ENCODE measurements at regions not wholly inside any gene's neighbourhood (a gene's known extent, or its start where the extent isn't known, plus 50 kb on each side); places are given as distances from the start of the nearest gene placed in this dataset.

- no peaks in the 10 kb centered on the region for H3K36me3 ChIP-seq (ENCODE audit: control insufficient read depth in 4 of 4, insufficient read depth in 4 of 4, low read length in 4 of 4)
- H3K9ac ChIP-seq (ENCODE audit: insufficient read depth in 1 of 2, low read length in 2 of 2), result peak overlapping the region in 1 of 2 donors; percentile 9
- H3K27me3 ChIP-seq (ENCODE audit: control insufficient read depth in 3 of 3, insufficient read depth in 3 of 3, low read length in 2 of 3), result no peaks in the 10 kb centered on the region
- peaks cover 0 to 4% (median 0%) of the 10 kb centered on the region in 4 donors for H3K9me3 ChIP-seq (ENCODE audit: control insufficient read depth in 4 of 4, insufficient read depth in 3 of 4, low read length in 3 of 4)
- 79 to 84% methylated on average over 1 of the region's 1 CpG for WGBS, 2 donors
- peaks cover 0 to 19% (median 0%) of the 10 kb centered on the region in 5 donors for H3K4me1 ChIP-seq (ENCODE audit: control insufficient read depth in 5 of 5, insufficient read depth in 5 of 5, low read length in 5 of 5)
- H3K27ac ChIP-seq (ENCODE audit: low read depth in 1 of 2, low read length in 1 of 2), result no peak overlapping the region
- ATAC-seq (ENCODE audit: insufficient read depth, low FRiP score) (no peak), DNase-seq (no peak)
- no peak overlapping the region for H3K4me3 ChIP-seq
- no peak for TF ChIP-seq CTCF (IDR thresholded peaks at IDR 0.05; ENCODE audit: control extremely low read depth, extremely low read depth)
These were observed 203.5 kb downstream of the FAT4 start for GRCh38 chr4:125518281-125518680.

- Histone ChIP-seq H3K27ac (ENCODE audit: low read depth in 1 of 2, low read length in 1 of 2) (no peak overlapping the region), H3K4me3 (no peak overlapping the region), H3K36me3 (ENCODE audit: control insufficient read depth in 4 of 4, insufficient read depth in 4 of 4, low read length in 4 of 4) (no peaks in the 10 kb centered on the region), H3K9me3 (ENCODE audit: control insufficient read depth in 4 of 4, insufficient read depth in 3 of 4, low read length in 3 of 4) (peaks cover 0 to 4% (median 0%) of the 10 kb centered on the region in 4 donors), H3K9ac (ENCODE audit: insufficient read depth in 1 of 2, low read length in 2 of 2) (no peak overlapping the region), H3K27me3 (ENCODE audit: control insufficient read depth in 3 of 3, insufficient read depth in 3 of 3, low read length in 2 of 3) (no peaks in the 10 kb centered on the region), H3K4me1 (ENCODE audit: control insufficient read depth in 5 of 5, insufficient read depth in 5 of 5, low read length in 5 of 5) (peaks cover 0 to 19% (median 0%) of the 10 kb centered on the region in 5 donors)
- ATAC-seq (ENCODE audit: insufficient read depth, low FRiP score) (no peak), DNase-seq (peak in 2 of 3 donors; percentile 50 to 58)
- TF ChIP-seq CTCF (IDR thresholded peaks at IDR 0.05; ENCODE audit: control extremely low read depth, extremely low read depth), result no peak
- WGBS, 2 donors, result 83% methylated on average over 6 of the region's 6 CpGs
These were observed 204.8 kb downstream of the FAT4 start for GRCh38 chr4:125519371-125520146.

GRCh38 chr4:125520258-125520990 lies 205.7 kb downstream of the FAT4 start:
- H3K4me3 ChIP-seq, result no peak overlapping the region
- no peak overlapping the region for H3K27ac ChIP-seq (ENCODE audit: low read depth in 1 of 2, low read length in 1 of 2)
- H3K36me3 ChIP-seq (ENCODE audit: control insufficient read depth in 4 of 4, insufficient read depth in 4 of 4, low read length in 4 of 4), result no peaks in the 10 kb centered on the region
- WGBS, 2 donors, result 48 to 72% methylated on average over 5 of the region's 5 CpGs
- ATAC-seq (ENCODE audit: insufficient read depth, low FRiP score) (peak; percentile 53), DNase-seq (no peak)
- no peak for TF ChIP-seq CTCF (IDR thresholded peaks at IDR 0.05; ENCODE audit: control extremely low read depth, extremely low read depth)
- H3K4me1 ChIP-seq (ENCODE audit: control insufficient read depth in 5 of 5, insufficient read depth in 5 of 5, low read length in 5 of 5), result peaks cover 0 to 19% (median 0%) of the 10 kb centered on the region in 5 donors
- no peaks in the 10 kb centered on the region for H3K27me3 ChIP-seq (ENCODE audit: control insufficient read depth in 3 of 3, insufficient read depth in 3 of 3, low read length in 2 of 3)
- H3K9me3 ChIP-seq (ENCODE audit: control insufficient read depth in 4 of 4, insufficient read depth in 3 of 4, low read length in 3 of 4), result no peaks in the 10 kb centered on the region
- no peak overlapping the region for H3K9ac ChIP-seq (ENCODE audit: insufficient read depth in 1 of 2, low read length in 2 of 2)

All from lung (tissue), 11 donors.